Nephron progenitor cell (in vitro differentiated cells): ENCODE measurements at regions not wholly inside any gene's neighbourhood (a gene's known extent, or its start where the extent isn't known, plus 50 kb on each side); places are given as distances from the start of the nearest gene placed in this dataset.
"Not testable (repeated sequence)": the region's sequence is repeated elsewhere in the genome, so short reads cannot be mapped to it uniquely, and the experiment has no call there.

Source experiments
- DNase-seq: peaks from one replicate; pipeline ENCODE4 v3.0.0; 2021
- H3K27ac Mint-ChIP-seq: 2 replicates; pipeline ENCODE4 v1.8.0; 2021; ENCODE audit warnings: mild to moderate bottlenecking, moderate library complexity, mixed read lengths
- H3K27me3 Mint-ChIP-seq: 2 replicates; pipeline ENCODE4 v1.8.0; 2021; ENCODE audit warnings: mild to moderate bottlenecking, low read depth, mixed read lengths; ENCODE audit not compliant: poor library complexity
- H3K36me3 Mint-ChIP-seq: 2 replicates; pipeline ENCODE4 v1.8.0; 2021; ENCODE audit warnings: low read depth, mixed read lengths
- H3K4me1 Mint-ChIP-seq: 2 replicates; pipeline ENCODE4 v1.8.0; 2021; ENCODE audit warnings: mixed read lengths
- H3K4me3 Mint-ChIP-seq: 2 replicates; pipeline ENCODE4 v1.8.0; 2021; ENCODE audit warnings: mild to moderate bottlenecking, moderate library complexity, mixed read lengths
- H3K9me3 Mint-ChIP-seq: 2 replicates; pipeline ENCODE4 v1.8.0; 2021; ENCODE audit warnings: mild to moderate bottlenecking, moderate library complexity, mixed read lengths
- TF ChIP-seq, protein P1 (sequence below): fragments of 200-600 bp; sonication (generic); IDR thresholded peaks from 2 replicates; pipeline ENCODE4 v1.5.0; 2021; ENCODE audit warnings: antibody characterized with exemption

DNA sequence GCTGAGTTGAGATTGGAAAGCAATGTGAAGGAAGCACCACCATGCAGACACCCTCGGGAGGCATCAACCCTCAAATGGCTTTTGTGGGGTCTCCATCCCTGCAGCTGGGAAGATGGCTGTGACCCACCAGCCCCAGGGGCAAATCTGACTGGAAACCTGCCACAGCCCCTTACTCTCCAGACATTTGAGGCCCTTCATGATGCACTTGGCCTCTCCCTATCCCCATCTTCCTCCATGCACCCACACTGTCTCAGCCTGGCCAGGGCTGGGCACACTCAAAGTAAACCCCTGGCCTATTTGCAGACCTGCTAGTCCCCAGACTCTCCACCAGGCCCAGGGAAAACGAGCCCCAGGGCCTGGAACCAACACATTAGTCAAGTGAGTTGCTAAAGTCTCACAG, 205.2 kb downstream of the MATN1 start:
- H3K27me3 Mint-ChIP-seq, result peaks cover 19% of the 10 kb centered on the region
- H3K4me3 Mint-ChIP-seq, result no peak overlapping the region
- TF ChIP-seq, protein P1, sequence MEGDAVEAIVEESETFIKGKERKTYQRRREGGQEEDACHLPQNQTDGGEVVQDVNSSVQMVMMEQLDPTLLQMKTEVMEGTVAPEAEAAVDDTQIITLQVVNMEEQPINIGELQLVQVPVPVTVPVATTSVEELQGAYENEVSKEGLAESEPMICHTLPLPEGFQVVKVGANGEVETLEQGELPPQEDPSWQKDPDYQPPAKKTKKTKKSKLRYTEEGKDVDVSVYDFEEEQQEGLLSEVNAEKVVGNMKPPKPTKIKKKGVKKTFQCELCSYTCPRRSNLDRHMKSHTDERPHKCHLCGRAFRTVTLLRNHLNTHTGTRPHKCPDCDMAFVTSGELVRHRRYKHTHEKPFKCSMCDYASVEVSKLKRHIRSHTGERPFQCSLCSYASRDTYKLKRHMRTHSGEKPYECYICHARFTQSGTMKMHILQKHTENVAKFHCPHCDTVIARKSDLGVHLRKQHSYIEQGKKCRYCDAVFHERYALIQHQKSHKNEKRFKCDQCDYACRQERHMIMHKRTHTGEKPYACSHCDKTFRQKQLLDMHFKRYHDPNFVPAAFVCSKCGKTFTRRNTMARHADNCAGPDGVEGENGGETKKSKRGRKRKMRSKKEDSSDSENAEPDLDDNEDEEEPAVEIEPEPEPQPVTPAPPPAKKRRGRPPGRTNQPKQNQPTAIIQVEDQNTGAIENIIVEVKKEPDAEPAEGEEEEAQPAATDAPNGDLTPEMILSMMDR, result no peak
- no peak for DNase-seq
- H3K4me1 Mint-ChIP-seq, result peaks cover 48% of the 10 kb centered on the region
- H3K9me3 Mint-ChIP-seq, result no peaks in the 10 kb centered on the region
- H3K36me3 Mint-ChIP-seq, result no peaks in the 10 kb centered on the region
- no peak overlapping the region for H3K27ac Mint-ChIP-seq

DNA sequence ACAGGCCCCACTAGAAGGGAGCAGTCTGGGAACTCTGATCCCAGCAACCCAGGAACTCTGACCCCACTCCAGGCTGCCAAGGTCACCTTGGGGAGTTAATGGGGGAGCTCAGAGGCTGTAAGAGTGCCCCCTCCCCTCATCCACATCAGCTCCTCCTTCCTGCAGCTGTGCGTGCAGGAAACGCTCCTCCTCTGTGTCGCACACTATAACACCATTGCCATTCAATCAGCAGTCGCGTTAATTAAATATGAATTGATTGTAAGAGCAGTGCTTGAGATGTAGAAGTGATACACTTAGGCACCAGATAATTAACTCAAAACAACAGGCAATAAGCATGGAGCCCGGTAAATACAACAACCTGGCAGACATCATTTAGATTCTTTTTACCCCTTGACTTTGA, 205.7 kb downstream of the MATN1 start:
- H3K36me3 Mint-ChIP-seq, H3K9me3 Mint-ChIP-seq, DNase-seq, H3K27ac Mint-ChIP-seq, H3K4me3 Mint-ChIP-seq: not testable (repeated sequence)
- H3K27me3 Mint-ChIP-seq, result peaks cover 19% of the 10 kb centered on the region
- H3K4me1 Mint-ChIP-seq, result peaks cover 45% of the 10 kb centered on the region

DNA sequence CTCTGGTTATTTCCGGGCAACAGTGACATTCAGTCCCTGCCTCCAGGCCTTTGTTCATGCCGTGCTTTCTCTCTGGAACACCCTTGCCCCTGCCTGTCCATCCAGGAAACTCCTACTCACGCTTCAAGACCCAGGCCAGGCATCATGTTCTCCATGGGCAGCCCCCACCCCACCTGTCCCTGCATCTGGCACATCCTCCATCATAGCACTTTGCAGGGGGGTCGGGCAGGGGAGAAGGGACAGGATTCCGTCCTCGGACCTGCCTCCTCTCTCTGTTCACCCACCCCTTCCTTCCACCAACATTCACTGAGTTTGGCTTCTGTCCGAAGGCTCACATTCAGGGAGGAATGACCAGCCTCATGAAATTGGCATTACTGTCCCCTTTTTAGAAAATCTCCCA, 206.1 kb downstream of the MATN1 start:
- H3K4me1 Mint-ChIP-seq, result peaks cover 46% of the 10 kb centered on the region
- not testable (repeated sequence) for DNase-seq, H3K27ac Mint-ChIP-seq, H3K4me3 Mint-ChIP-seq, H3K36me3 Mint-ChIP-seq, H3K9me3 Mint-ChIP-seq
- H3K27me3 Mint-ChIP-seq, result peaks cover 16% of the 10 kb centered on the region

DNA sequence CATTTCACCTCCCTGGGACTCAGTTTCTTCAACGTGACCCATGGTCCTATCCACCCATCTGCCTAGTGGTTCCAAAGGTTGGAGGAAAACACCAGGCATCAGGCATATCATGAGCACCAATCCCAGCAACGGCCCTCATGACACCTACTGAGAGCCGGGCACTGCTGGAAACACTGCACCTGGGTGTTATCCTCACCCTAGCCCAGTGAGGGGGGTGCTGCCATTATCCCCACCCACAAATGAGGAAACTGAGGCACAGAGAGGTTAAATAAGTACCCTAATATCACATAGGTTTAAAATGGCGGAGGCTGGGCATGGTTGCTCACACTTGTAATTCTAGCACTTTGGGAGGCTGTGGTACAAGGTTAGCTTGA, 206.9 kb downstream of the MATN1 start:
- no peaks in the 10 kb centered on the region for H3K36me3 Mint-ChIP-seq
- no peaks in the 10 kb centered on the region for H3K9me3 Mint-ChIP-seq
- no peak overlapping the region for H3K27ac Mint-ChIP-seq
- TF ChIP-seq, protein P1, result no peak
- H3K27me3 Mint-ChIP-seq, result peaks cover 16% of the 10 kb centered on the region
- no peak overlapping the region for H3K4me3 Mint-ChIP-seq
- peaks cover 43% of the 10 kb centered on the region for H3K4me1 Mint-ChIP-seq
- DNase-seq, result no peak

DNA sequence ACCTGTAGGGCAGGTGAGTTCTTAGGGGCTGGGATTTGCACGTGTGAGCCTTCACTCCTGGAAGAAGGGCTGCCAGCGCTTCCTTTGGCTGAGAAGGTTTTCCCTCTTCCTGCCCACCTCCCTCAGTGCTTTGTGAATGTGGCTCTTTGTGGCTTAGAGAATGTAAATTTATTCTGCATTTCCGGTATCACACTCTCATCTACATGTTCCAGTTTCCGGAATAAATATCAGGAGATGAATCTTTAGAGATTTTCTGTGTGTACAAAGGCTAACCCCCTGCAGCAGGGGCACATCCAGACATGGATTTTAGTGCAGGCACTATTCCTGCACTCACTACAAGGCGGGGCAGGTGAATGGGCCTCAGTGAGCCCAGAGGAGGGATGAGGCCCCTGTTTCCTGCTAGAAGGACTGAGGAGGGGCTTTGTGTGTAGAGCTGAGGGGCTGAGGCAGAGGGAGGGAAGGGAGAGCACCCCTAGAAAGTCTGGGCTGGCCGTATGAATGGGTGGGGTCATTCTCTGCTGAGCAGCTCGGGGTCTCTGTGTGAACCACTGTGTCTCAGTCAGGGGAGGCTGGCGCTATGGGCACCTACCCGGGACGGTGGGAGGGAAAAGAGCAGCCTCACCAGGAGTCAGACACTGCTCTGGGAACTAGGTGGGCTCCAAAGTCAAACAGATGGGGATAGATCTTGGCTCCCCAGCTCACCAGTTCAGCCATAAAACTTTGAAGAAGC, 207.5 kb downstream of the MATN1 start:
- Mint-ChIP-seq H3K9me3 (peaks cover 4% of the 10 kb centered on the region), H3K4me3 (no peak overlapping the region), H3K27ac (no peak overlapping the region), H3K4me1 (peaks cover 39% of the 10 kb centered on the region), H3K36me3 (no peaks in the 10 kb centered on the region), H3K27me3 (peaks cover 13% of the 10 kb centered on the region)
- TF ChIP-seq, protein P1, result no peak
- DNase-seq, result no peak

DNA sequence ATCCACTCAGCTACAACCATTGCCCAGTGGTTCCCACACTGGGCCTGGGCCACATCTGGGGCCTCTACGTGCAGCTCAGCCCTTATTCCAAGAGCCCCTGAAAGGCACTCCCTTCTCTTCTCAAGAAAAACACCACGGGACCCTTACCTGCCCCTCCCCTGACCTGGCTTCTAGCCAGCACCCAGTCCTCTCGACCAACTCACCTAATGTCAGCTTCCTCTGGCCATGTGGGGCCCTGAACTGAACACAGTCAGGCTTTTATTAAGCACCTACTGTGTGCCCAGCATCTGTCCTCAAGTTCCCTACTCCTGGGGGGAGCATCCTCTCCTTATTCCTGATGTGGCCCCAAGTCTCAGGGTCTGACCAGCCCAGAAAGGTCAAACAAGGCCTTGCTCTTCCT, 208.4 kb downstream of the MATN1 start:
- H3K4me1 Mint-ChIP-seq, result peaks cover 39% of the 10 kb centered on the region
- no peak for DNase-seq
- H3K27me3 Mint-ChIP-seq, result peaks cover 8% of the 10 kb centered on the region
- no peak overlapping the region for H3K27ac Mint-ChIP-seq
- H3K9me3 Mint-ChIP-seq, result peaks cover 4% of the 10 kb centered on the region
- no peak overlapping the region for H3K4me3 Mint-ChIP-seq
- TF ChIP-seq, protein P1, result no peak
- H3K36me3 Mint-ChIP-seq, result no peaks in the 10 kb centered on the region

DNA sequence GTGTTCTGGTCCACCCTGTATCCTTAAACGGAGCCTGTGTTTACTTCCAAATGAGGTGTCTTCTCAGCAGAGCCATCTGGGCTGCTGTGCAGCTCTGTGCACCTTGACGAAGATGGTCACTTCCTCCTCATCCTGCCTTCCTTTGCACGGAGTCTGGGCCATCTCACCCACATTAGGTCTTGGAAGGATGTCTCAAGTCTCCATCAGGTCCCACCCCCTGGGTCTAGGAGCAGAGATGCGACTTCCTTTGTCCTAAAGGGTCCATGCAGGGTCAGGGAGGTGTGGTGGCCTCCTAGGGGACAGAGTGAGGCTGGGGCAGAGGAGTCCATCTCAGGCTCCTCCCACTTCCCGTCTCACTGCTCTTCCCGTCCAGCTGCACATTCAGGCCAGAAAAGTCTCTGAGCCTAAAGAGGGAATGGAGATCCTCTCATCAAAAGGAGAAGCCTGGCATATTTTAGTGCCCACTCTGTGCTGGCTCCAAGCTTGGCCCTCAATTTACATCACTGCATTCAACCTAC, 209.2 kb downstream of the MATN1 start:
- Mint-ChIP-seq H3K36me3 (no peaks in the 10 kb centered on the region), H3K27ac (no peak overlapping the region), H3K9me3 (peaks cover 4% of the 10 kb centered on the region), H3K27me3 (peaks cover 8% of the 10 kb centered on the region), H3K4me3 (no peak overlapping the region), H3K4me1 (peaks cover 39% of the 10 kb centered on the region)
- DNase-seq, result no peak
- TF ChIP-seq, protein P1, result no peak
